H9 (cell line): ENCODE measurements at regions not wholly inside any gene's neighbourhood (a gene's known extent, or its start where the extent isn't known, plus 50 kb on each side); places are given as distances from the start of the nearest gene placed in this dataset.

Source experiments
- DNase-seq: peaks from one replicate; pipeline ENCODE4 v3.0.0-alpha.2; 2017
- H2AFZ ChIP-seq: one replicate; pipeline ENCODE4 v1.6.1; 2013; ENCODE audit warnings: mild to moderate bottlenecking, low read length, control low read depth, moderate library complexity
- H2AK5ac ChIP-seq: 2 replicates; pipeline ENCODE4 v1.6.1; 2013; ENCODE audit warnings: low read length, control low read depth, mixed read lengths; ENCODE audit not compliant: insufficient read length
- H2BK120ac ChIP-seq: one replicate; pipeline ENCODE4 v1.6.1; 2013; ENCODE audit warnings: low read depth, mild to moderate bottlenecking, low read length, control low read depth, inconsistent platforms; ENCODE audit not compliant: poor library complexity, severe bottlenecking
- H2BK12ac ChIP-seq: 2 replicates; pipeline ENCODE4 v1.6.1; 2013; ENCODE audit warnings: low read length, control low read depth, mixed read lengths, low read depth; ENCODE audit not compliant: insufficient read length
- H2BK15ac ChIP-seq: 2 replicates; pipeline ENCODE4 v1.6.1; 2013; ENCODE audit warnings: low read depth, low read length, control low read depth
- H2BK20ac ChIP-seq: one replicate; pipeline ENCODE4 v1.6.1; 2013; ENCODE audit warnings: low read depth, mild to moderate bottlenecking, low read length, control low read depth, inconsistent platforms; ENCODE audit not compliant: poor library complexity, severe bottlenecking
- H2BK5ac ChIP-seq: 2 replicates; pipeline ENCODE4 v1.6.1; 2013; ENCODE audit warnings: low read length, control low read depth, mixed read lengths; ENCODE audit not compliant: insufficient read length
- H3K14ac ChIP-seq: 2 replicates; pipeline ENCODE4 v1.6.1; 2013; ENCODE audit warnings: low read length, control low read depth; ENCODE audit not compliant: insufficient read depth
- H3K18ac ChIP-seq: 2 replicates; pipeline ENCODE4 v1.6.1; 2013; ENCODE audit warnings: low read depth, mild to moderate bottlenecking, mixed read lengths, low read length, control low read depth; ENCODE audit not compliant: insufficient read length
- H3K23ac ChIP-seq: 2 replicates; pipeline ENCODE4 v1.6.1; 2013; ENCODE audit warnings: low read length, control low read depth, mixed read lengths, low read depth; ENCODE audit not compliant: insufficient read length
- H3K23me2 ChIP-seq: 2 replicates; pipeline ENCODE4 v1.6.1; 2013; ENCODE audit warnings: low read depth, mild to moderate bottlenecking, mixed read lengths, low read length, control low read depth; ENCODE audit not compliant: insufficient read length, poor library complexity, severe bottlenecking
- H3K27ac ChIP-seq: 2 replicates; pipeline ENCODE4 v1.5.1; 2013; ENCODE audit warnings: low read length, control low read depth, mixed read lengths, low read depth; ENCODE audit not compliant: insufficient read length
- H3K27me3 ChIP-seq: 2 replicates; pipeline ENCODE4 v1.6.1; 2013; ENCODE audit warnings: low read length, control low read depth, inconsistent platforms; ENCODE audit not compliant: insufficient read depth
- H3K4ac ChIP-seq: 2 replicates; pipeline ENCODE4 v1.6.1; 2013; ENCODE audit warnings: low read depth, mild to moderate bottlenecking, control low read depth, inconsistent platforms, low read length, moderate library complexity
- H3K4me1 ChIP-seq: 2 replicates; pipeline ENCODE4 v1.6.1; 2013; ENCODE audit warnings: low read length, control low read depth, inconsistent platforms; ENCODE audit not compliant: insufficient read depth
- H3K4me2 ChIP-seq: 2 replicates; pipeline ENCODE4 v1.6.1; 2013; ENCODE audit warnings: low read length, control low read depth, mixed read lengths; ENCODE audit not compliant: insufficient read length, insufficient read depth
- H3K56ac ChIP-seq: 2 replicates; pipeline ENCODE4 v1.6.1; 2013; ENCODE audit warnings: low read depth, mild to moderate bottlenecking, mixed read lengths, low read length, control low read depth; ENCODE audit not compliant: insufficient read length
- H3K79me1 ChIP-seq: 2 replicates; pipeline ENCODE4 v1.6.1; 2013; ENCODE audit warnings: low read depth, mild to moderate bottlenecking, moderate library complexity, low read length, control low read depth, inconsistent platforms; ENCODE audit not compliant: insufficient read depth, poor library complexity, severe bottlenecking
- H3K79me2 ChIP-seq: 2 replicates; pipeline ENCODE4 v1.6.1; 2013; ENCODE audit warnings: low read length, control low read depth, inconsistent platforms; ENCODE audit not compliant: insufficient read depth
- H3K9ac ChIP-seq: 2 replicates; pipeline ENCODE4 v1.6.1; 2013; ENCODE audit warnings: low read length, control low read depth, mixed read lengths; ENCODE audit not compliant: insufficient read length; ENCODE audit errors: extremely low read depth
- H3K9me3 ChIP-seq: one replicate; pipeline ENCODE4 v1.6.1; 2013; ENCODE audit warnings: low read depth, low read length, inconsistent platforms; ENCODE audit not compliant: control insufficient read depth
- H3T11ph ChIP-seq: one replicate; pipeline ENCODE4 v1.6.1; 2013; ENCODE audit warnings: mild to moderate bottlenecking, low read length, control low read depth, inconsistent platforms
- H4K20me1 ChIP-seq: one replicate; pipeline ENCODE4 v1.6.1; 2013; ENCODE audit not compliant: control insufficient read depth, insufficient read length, insufficient read depth
- H4K5ac ChIP-seq: 2 replicates; pipeline ENCODE4 v1.6.1; 2013; ENCODE audit warnings: low read depth, mild to moderate bottlenecking, mixed read lengths, low read length, control low read depth; ENCODE audit not compliant: insufficient read length
- H4K8ac ChIP-seq: replicated peaks from 2 replicates; pipeline ENCODE4 v1.6.1; 2013; ENCODE audit warnings: low read length, control low read depth, mixed read lengths, low read depth; ENCODE audit not compliant: insufficient read length
- H4K91ac ChIP-seq: 2 replicates; pipeline ENCODE4 v1.6.1; 2013; ENCODE audit warnings: low read depth, mild to moderate bottlenecking, moderate library complexity, mixed read lengths, low read length, control low read depth; ENCODE audit not compliant: insufficient read length
- H3K27ac Mint-ChIP-seq, 3 experiments: 2 replicates in 2 of 3; 3 replicates in 1 of 3; pipeline ENCODE4 v1.8.0; 2020 to 2021; ENCODE audit warnings: mixed read lengths in 3 of 3, mild to moderate bottlenecking in 1 of 3, moderate library complexity in 1 of 3
- H3K27me3 Mint-ChIP-seq: 2 replicates; pipeline ENCODE4 v1.8.0; 2021; ENCODE audit warnings: low read depth, mild to moderate bottlenecking, moderate library complexity, mixed read lengths
- H3K36me3 Mint-ChIP-seq, 3 experiments: 2 replicates in 2 of 3; 3 replicates in 1 of 3; pipeline ENCODE4 v1.8.0; 2020 to 2021; ENCODE audit warnings: low read depth in 3 of 3, mixed read lengths in 3 of 3; ENCODE audit not compliant: insufficient read depth in 1 of 3
- H3K4me1 Mint-ChIP-seq, 2 experiments: 2 replicates each; pipeline ENCODE4 v1.8.0; 2020; ENCODE audit warnings: mixed read lengths in 2 of 2
- H3K4me3 Mint-ChIP-seq, 2 experiments: 2 replicates in 1 of 2; 3 replicates in 1 of 2; pipeline ENCODE4 v1.8.0; 2020 to 2021; ENCODE audit warnings: mild to moderate bottlenecking in 2 of 2, mixed read lengths in 2 of 2, moderate library complexity in 1 of 2
- H3K9me3 Mint-ChIP-seq, 2 experiments: 2 replicates in 1 of 2; 3 replicates in 1 of 2; pipeline ENCODE4 v1.8.0; 2020; ENCODE audit warnings: mild to moderate bottlenecking in 2 of 2, mixed read lengths in 2 of 2, moderate library complexity in 1 of 2
- WGBS: extraction: QIAGEN DNeasy Blood & Tissue Kit; methylation state at CpG from one replicate; pipeline ENCODE4 v1.1.7; 2013; ENCODE audit warnings: missing lambda C conversion rate, low lambda C conversion rate, mixed read lengths; ENCODE audit not compliant: insufficient read length; ENCODE audit errors: extremely low coverage; 5-methylcytosine and 5-hydroxymethylcytosine counted together
- TF ChIP-seq, protein P1 (sequence below): fragments of 200-600 bp; sonication (generic); conservative IDR thresholded peaks from 3 replicates; pipeline ENCODE4 v1.8.0; 2021; ENCODE audit warnings: antibody characterized with exemption, mild to moderate bottlenecking

DNA sequence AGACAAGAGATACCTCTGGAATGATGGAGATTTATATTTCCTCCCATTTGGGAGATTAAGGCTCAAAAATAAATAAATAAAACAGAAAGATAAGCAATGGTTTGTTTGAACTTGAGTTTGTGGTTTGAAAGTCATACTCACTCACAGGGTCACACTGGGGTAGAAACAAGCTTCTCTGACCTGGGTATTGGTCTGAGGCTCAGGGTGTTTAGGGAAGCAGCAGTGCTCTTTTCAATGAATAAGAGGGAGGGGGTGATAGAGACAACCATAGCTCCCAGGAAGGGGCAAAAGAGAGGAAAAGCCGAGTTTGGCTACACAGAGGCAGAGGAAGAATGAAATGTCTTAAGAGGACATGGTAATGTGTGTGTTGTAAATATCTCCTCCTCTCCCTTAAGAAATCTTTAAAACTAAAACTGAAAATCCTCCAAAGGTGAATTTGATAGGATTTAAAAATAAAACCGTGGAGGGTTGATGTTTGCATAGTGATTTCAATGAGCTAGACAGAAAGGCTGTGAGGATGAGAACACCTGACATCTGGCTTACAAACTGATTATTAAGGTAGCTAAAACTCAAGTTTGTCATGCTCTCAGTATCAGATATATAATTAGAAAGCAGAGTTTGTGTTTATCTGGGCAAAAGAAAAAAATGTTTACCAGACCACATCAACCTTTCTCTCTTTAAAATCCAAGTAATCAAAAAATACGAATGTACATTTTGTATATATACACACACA is 159.9 kb upstream of the TMEFF2 start:
- Histone ChIP-seq H3K27me3 (no peaks in the 10 kb centered on the region; the same call in 1 of the 2 replicates), H4K8ac (no peak overlapping the region), H2AK5ac (no peak overlapping the region), H3K23ac (no peak overlapping the region), H3K79me1 (no peaks in the 10 kb centered on the region), H3K4me1 (no peaks in the 10 kb centered on the region), H3T11ph (no peak overlapping the region), H3K9ac (no peak overlapping the region), H3K14ac (no peak overlapping the region), H3K27ac (no peak overlapping the region), H4K20me1 (no peaks in the 10 kb centered on the region), H3K4me2 (no peak overlapping the region), H2BK5ac (no peak overlapping the region), H2BK15ac (no peak overlapping the region), H3K56ac (no peak overlapping the region), H4K5ac (no peak overlapping the region), H2BK20ac (no peak overlapping the region), H3K79me2 (no peaks in the 10 kb centered on the region), H3K23me2 (no peaks in the 10 kb centered on the region), H3K4ac (no peak overlapping the region), H3K9me3 (no peaks in the 10 kb centered on the region), H2BK12ac (no peak overlapping the region), H4K91ac (no peak overlapping the region), H2AFZ (no peak overlapping the region), H3K18ac (no peak overlapping the region), H2BK120ac (no peak overlapping the region)
- TF ChIP-seq, protein P1, sequence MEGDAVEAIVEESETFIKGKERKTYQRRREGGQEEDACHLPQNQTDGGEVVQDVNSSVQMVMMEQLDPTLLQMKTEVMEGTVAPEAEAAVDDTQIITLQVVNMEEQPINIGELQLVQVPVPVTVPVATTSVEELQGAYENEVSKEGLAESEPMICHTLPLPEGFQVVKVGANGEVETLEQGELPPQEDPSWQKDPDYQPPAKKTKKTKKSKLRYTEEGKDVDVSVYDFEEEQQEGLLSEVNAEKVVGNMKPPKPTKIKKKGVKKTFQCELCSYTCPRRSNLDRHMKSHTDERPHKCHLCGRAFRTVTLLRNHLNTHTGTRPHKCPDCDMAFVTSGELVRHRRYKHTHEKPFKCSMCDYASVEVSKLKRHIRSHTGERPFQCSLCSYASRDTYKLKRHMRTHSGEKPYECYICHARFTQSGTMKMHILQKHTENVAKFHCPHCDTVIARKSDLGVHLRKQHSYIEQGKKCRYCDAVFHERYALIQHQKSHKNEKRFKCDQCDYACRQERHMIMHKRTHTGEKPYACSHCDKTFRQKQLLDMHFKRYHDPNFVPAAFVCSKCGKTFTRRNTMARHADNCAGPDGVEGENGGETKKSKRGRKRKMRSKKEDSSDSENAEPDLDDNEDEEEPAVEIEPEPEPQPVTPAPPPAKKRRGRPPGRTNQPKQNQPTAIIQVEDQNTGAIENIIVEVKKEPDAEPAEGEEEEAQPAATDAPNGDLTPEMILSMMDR, result no peak
- Mint-ChIP-seq H3K4me1 (peaks cover 0 to 4% of the 10 kb centered on the region in 2 experiments; a peak in 1 of 4 replicates), H3K36me3 (no peaks in the 10 kb centered on the region), H3K27ac (0 out of 7 replicates have a peak overlapping the region, but pooled peaks of 1 of the 3 experiments have one; percentile 40), H3K27me3 (no peaks in the 10 kb centered on the region), H3K4me3 (no peak overlapping the region), H3K9me3 (no peaks in the 10 kb centered on the region)
- WGBS, result no CpG with 5 or more reads among the region's 3 CpGs
- DNase-seq, result no peak
